Right atrium auricular region (tissue), 2 donors: ENCODE measurements at regions not wholly inside any gene's neighbourhood (a gene's known extent, or its start where the extent isn't known, plus 50 kb on each side); places are given as distances from the start of the nearest gene placed in this dataset.

Experiments used
- DNase-seq: peaks from one replicate; pipeline ENCODE4 v3.0.0-alpha.2; 2019; ENCODE audit warnings: low spot score
- H3K27ac ChIP-seq, 2 donors: fragments of 200-600 bp; sonication (generic); 1 replicate in 1 of 2; 2 replicates in 1 of 2; pipeline ENCODE4 v1.5.1; 2016 to 2019
- H3K27me3 ChIP-seq, 2 donors: fragments of 200-600 bp; sonication (generic); one replicate each; pipeline versions ENCODE4 v1.5.1 to v1.6.0; 2017 to 2019
- H3K36me3 ChIP-seq: fragments of 200-600 bp; sonication (generic); one replicate; pipeline ENCODE4 v1.5.1; 2016
- H3K4me1 ChIP-seq, 2 donors: fragments of 200-600 bp; sonication (generic); one replicate each; pipeline versions ENCODE4 v1.5.1 to v1.6.0; 2017 to 2019
- H3K4me3 ChIP-seq, 2 donors: fragments of 200-600 bp; sonication (generic); 1 replicate in 1 of 2; 2 replicates in 1 of 2; pipeline ENCODE4 v1.5.1; 2017 to 2019; ENCODE audit warnings: mild to moderate bottlenecking in 1 of 2, moderate library complexity in 1 of 2
- H3K9me3 ChIP-seq, 2 donors: fragments of 200-600 bp; sonication (generic); one replicate each; pipeline ENCODE4 v1.5.1; 2019
- CTCF ChIP-seq, 2 donors: fragments of 200-600 bp; sonication (generic); IDR thresholded peaks; one replicate each; pipeline ENCODE4 v1.5.1; 2019; ENCODE audit warnings: antibody characterized with exemption in 2 of 2

- H3K4me3 ChIP-seq, result no peak overlapping the region
Measured at GRCh38 chr5:139743804-139744203, 51.8 kb upstream of the PSD2 start.

GRCh38 chr5:139744471-139745131 lies 51.0 kb upstream of the PSD2 start:
- no peak for TF ChIP-seq CTCF (IDR thresholded peaks at IDR 0.05)
- H3K27ac ChIP-seq, result peak overlapping the region; percentile 27 to 66
- no peak for DNase-seq
- H3K4me1 ChIP-seq, result peaks cover 6 to 43% of the 10 kb centered on the region in 2 donors
- no peaks in the 10 kb centered on the region for H3K27me3 ChIP-seq
- H3K4me3 ChIP-seq, result no peak overlapping the region
- H3K36me3 ChIP-seq, result no peaks in the 10 kb centered on the region
- no peaks in the 10 kb centered on the region for H3K9me3 ChIP-seq

More at GRCh38 chr5:139743804-139744203, 51.8 kb upstream of the PSD2 start:
- Histone ChIP-seq H3K27me3 (no peaks in the 10 kb centered on the region), H3K4me1 (peaks cover 6 to 42% of the 10 kb centered on the region in 2 donors), H3K36me3 (no peaks in the 10 kb centered on the region), H3K9me3 (no peaks in the 10 kb centered on the region), H3K27ac (no peak overlapping the region)
- DNase-seq, result no peak
- no peak for TF ChIP-seq CTCF (IDR thresholded peaks at IDR 0.05)

- H3K4me3 ChIP-seq, result no peak overlapping the region
- TF ChIP-seq CTCF (IDR thresholded peaks at IDR 0.05), result no peak
- H3K27ac ChIP-seq, result peak overlapping the region; percentile 27 to 66
- no peaks in the 10 kb centered on the region for H3K27me3 ChIP-seq
- DNase-seq, result peak; percentile 82
- peaks cover 6 to 43% of the 10 kb centered on the region in 2 donors for H3K4me1 ChIP-seq
- H3K9me3 ChIP-seq, result no peaks in the 10 kb centered on the region
- H3K36me3 ChIP-seq, result no peaks in the 10 kb centered on the region
Measured at GRCh38 chr5:139745132-139745799, 50.3 kb upstream of the PSD2 start.

- peak; percentile 86 for DNase-seq
- Histone ChIP-seq H3K4me3 (peak overlapping the region; percentile 23 to 55), H3K27me3 (no peaks in the 10 kb centered on the region), H3K36me3 (no peaks in the 10 kb centered on the region), H3K4me1 (peaks cover 6 to 43% of the 10 kb centered on the region in 2 donors), H3K27ac (peak overlapping the region; percentile 27 to 66), H3K9me3 (no peaks in the 10 kb centered on the region)
- no peak for TF ChIP-seq CTCF (IDR thresholded peaks at IDR 0.05)
Measured at GRCh38 chr5:139745800-139746690, 49.6 kb upstream of the PSD2 start.
